D721Med (cell line): ENCODE measurements at regions not wholly inside any gene's neighbourhood (a gene's known extent, or its start where the extent isn't known, plus 50 kb on each side); places are given as distances from the start of the nearest gene placed in this dataset.

Experiments used
- DNase-seq: peaks from one replicate; pipeline ENCODE4 v3.0.0; 2011; ENCODE audit warnings: low spot score; ENCODE audit not compliant: insufficient read length
- FAIRE-seq: peaks from 2 replicates; lab custom pipeline; 2011; peaks lifted over from hg19 to GRCh38; lab: Jason Lieb, UNC
- CTCF ChIP-seq: IDR thresholded peaks from 2 replicates; pipeline ENCODE4 v1.5.1; 2012; ENCODE audit warnings: mild to moderate bottlenecking, control low read depth; ENCODE audit not compliant: insufficient read depth; ENCODE audit errors: missing control alignments

DNA sequence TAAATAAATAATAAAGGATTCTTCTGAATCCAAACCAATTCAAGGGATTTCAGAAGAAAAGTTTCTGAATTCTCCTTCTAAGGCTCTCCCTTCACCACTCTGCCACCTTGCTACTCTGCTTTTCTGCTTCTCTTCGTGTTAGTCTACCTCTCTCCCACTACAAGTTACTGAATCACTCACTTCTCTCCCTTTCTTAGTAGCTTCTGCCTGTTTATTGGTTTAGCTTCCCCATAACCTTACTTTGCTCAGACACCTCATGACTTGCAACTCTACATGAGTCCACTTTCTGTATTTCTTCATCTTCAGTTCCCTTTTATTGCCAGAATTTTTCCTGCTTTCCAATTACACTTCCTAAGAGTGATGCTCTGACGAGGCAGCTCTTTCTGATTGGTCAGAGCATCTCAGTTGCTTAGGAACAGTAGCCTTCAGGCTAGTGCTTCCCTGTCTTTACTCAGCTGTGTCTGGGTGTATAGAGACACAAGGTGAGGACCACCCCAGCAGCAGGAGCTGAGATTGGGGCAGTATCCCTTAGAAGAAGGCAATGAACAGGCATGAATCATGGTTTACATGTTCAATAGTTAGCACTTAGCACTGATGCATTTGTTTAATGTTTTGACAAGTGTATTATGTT is 144.6 kb downstream of the SLC30A10 start:
- DNase-seq: no peak
- no peak for FAIRE-seq
- TF ChIP-seq CTCF: no peak

DNA sequence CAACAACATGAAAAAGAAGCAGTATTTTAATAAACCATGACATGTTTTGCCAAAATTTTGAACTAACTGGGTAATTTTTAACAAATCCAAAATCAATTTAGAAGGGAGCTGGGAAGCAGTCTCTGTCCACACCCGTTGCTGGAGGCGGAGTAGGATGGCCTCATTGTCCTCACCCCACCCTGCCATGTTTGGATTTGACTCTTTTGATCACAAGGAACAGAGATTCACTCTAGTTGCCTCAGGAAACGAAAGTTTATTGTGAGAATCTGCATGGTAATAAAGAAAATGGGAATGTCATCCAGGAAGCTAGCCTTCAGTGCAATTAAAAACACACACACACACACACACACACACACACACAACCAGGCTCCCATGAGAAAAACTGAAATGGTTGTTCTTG is 145.4 kb downstream of the SLC30A10 start:
- FAIRE-seq (no peak), DNase-seq (no peak)
- TF ChIP-seq CTCF: no peak

DNA sequence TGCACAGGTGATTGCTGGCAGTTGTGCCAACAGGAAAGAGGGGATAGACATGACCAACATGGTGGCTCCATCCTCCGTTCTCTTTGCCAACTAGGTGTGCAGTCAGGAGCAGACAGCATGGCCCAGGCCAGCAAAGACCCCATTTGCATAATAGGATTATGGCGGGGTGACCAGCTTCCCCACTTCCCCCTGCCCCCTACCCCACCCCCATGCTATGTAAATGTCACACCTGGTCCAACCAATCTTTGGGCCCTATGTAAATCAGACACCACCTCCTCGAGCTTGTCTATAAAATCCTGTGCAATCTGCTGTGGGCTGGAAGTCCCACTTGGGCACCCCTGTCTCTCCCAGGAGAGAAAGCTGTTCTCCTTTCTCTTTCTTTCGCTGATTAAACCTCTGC is 146.0 kb downstream of the SLC30A10 start:
- DNase-seq (peak; percentile 28), FAIRE-seq (peak; percentile 80)
- TF ChIP-seq CTCF: no peak

DNA sequence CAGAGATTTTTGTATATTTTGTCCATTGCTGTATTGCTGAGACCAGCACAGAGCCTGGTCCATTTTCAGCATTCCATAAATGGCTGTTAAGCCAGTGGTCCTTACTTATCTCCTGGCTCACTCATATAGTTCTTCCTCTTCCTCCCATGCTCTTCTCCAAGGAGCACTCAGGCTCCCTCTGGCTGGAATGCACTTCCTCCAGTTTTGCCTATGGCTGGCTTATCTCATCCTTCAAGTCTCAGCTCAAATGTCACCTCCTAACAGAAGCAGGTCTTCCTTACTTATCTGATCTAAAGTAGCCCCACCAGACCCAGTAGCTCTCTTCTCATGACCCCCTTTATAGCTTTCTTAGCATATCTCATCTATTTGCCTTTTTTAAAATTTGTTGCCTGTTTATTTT is 146.9 kb downstream of the SLC30A10 start:
- no peak for TF ChIP-seq CTCF
- DNase-seq: no peak
- FAIRE-seq: peak; percentile 58

- no peak for FAIRE-seq
These were observed 149.5 kb downstream of the SLC30A10 start for GRCh38 chr1:219778793-219779369.

GRCh38 chr1:219778110-219778509 is 150.2 kb downstream of the SLC30A10 start:
- TF ChIP-seq CTCF: no peak
- peak; percentile 74 for FAIRE-seq
- no peak for DNase-seq

More at GRCh38 chr1:219778793-219779369, 149.5 kb downstream of the SLC30A10 start:
- DNase-seq: no peak
- TF ChIP-seq CTCF: no peak

- no peak for FAIRE-seq
- no peak for TF ChIP-seq CTCF
These were observed 154.0 kb downstream of the SLC30A10 start for GRCh38 chr1:219774386-219774785.

More at GRCh38 chr1:219774386-219774785, 154.0 kb downstream of the SLC30A10 start:
- DNase-seq: no peak
